ENCODE measurements at regions not wholly inside any gene's neighbourhood (a gene's known extent, or its start where the extent isn't known, plus 50 kb on each side); places are given as distances from the start of the nearest gene placed in this dataset.
"Not testable (repeated sequence)": the region's sequence is repeated elsewhere in the genome, so short reads cannot be mapped to it uniquely, and the experiment has no call there.

DNA sequence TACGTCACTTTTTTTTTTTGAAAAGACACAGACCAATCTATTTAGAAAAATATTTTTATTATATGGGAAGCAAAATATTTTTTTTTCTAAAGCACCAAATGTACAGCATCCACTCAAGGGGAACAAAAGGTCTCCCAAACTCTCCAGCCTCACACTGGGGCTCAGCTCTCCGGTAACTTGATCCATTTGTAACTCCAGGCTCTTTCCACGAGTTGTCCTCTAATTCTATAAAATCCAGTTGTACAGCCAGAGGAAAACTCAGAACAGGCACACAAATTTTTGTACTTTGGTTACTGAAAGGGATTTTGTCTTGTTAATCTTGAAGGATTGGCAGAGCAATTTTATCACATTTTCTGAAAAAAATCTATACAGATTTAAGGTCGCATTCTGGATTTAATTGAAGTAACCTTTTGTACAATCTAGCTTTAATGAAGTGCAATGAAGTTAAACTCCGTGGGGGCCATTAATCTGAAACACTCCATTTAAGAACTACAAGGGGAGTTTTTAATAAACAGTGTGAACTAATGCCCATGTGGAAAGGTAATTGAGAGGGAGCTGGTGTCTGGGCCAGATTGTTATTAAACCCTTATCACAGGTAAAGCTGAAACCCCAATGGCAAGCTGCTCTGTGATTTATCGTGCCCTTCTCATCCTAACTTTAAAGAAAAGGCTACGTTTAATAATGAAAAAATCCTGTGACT is 161.2 kb upstream of the FRG1 start:
- DNase-seq (ENCODE audit: low read depth): no peak

- no peak for DNase-seq (ENCODE audit: low read depth)
Observed at GRCh38 chr4:189780391-189780790, 160.3 kb upstream of the FRG1 start.

- DNase-seq (ENCODE audit: low read depth): no peak
Observed at GRCh38 chr4:189784651-189785050, 156.0 kb upstream of the FRG1 start.

DNA sequence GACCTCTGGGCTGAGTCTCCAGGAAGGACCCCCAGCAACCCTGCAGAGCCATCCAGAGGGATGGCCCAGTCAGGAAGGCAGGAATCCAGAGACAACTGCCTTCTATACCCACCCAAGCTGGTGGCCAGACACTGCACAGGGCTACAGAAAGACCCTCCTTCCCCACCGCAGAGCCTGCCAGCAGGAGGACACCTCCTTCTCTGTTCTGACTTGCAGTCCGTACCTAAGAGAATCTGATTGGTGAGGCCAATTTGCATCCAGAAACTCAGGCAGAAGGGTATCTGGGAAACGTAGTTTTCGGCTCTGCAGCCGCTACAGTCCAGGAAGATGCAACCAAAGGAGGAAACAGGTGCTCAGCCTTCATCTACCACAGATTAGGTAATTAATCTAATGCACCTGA is 155.4 kb upstream of the FRG1 start:
- no peak for DNase-seq (ENCODE audit: low read depth)

GRCh38 chr4:189786447-189786846 is 154.2 kb upstream of the FRG1 start:
- DNase-seq (ENCODE audit: low read depth): no peak

GRCh38 chr4:189787216-189788031 is 153.2 kb upstream of the FRG1 start:
- no peak for DNase-seq (ENCODE audit: low read depth)

- DNase-seq (ENCODE audit: low read depth): peak; percentile 24
Observed at GRCh38 chr4:189792924-189793618, 147.6 kb upstream of the FRG1 start.

- no peak for DNase-seq (ENCODE audit: low read depth)
Observed at GRCh38 chr4:189800545-189801088, 140.1 kb upstream of the FRG1 start.

DNA sequence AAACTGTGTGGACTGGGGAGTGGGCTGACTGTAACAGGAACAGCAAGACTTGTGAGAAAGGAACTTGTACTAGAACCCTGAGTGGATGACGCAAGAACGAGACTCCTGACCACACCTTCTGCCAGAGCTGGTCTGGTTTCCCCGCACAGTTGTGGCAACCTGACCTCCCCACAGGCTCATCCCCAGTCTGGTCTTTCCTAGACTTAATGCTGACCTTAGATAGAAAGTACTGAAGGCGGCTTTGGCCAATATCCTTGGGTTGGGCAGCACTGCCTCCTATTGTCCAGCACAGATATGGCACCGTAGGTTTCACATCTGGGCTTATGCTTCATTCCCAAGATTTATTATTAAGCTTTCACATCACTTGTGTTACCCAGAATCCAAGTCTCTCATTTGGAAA is 137.8 kb upstream of the FRG1 start:
- DNase-seq (ENCODE audit: low read depth): no peak

DNA sequence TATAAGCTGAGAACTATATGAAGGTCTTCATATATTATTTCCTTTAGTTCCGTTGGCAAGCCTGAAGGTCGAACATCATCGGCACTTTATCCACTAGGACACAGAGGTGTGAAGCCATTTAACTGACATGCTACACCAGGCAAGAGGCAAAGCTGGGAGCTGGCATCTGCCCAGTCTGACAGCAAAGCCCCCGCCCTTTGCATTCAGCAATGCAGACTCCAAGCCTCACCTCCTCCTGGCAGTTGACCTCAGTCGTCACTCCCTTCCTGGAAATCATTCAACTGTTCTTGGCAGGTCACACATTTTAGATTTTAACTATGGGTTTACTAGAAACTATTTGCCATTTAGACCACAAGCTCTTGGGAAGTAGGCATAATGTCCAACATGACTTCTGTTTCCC is 135.8 kb upstream of the FRG1 start:
- DNase-seq (ENCODE audit: low read depth): no peak

- DNase-seq (ENCODE audit: low read depth): no peak
Observed at GRCh38 chr4:189806506-189806905, 134.2 kb upstream of the FRG1 start.

DNA sequence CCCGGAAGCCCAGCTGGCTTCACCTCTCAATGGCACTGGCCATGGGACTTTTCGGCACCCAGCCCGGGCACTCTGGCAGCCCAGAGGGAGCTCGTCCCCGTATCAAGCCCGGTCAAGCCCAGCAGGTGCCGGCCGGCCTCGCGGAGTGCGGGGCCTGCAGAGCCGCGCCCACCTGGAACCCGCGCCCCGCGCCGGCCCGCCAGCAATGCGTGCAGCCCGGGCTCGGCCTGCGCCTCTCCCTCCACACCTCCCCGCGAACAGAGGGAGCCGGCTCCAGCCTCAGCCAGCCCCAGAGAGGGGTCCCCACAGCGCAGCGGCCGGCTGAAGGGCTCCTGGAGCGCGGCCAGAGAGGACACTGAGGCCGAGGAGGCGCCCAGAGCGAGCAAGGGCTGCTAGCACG is 133.6 kb upstream of the FRG1 start:
- DNase-seq (ENCODE audit: low read depth): no peak

DNA sequence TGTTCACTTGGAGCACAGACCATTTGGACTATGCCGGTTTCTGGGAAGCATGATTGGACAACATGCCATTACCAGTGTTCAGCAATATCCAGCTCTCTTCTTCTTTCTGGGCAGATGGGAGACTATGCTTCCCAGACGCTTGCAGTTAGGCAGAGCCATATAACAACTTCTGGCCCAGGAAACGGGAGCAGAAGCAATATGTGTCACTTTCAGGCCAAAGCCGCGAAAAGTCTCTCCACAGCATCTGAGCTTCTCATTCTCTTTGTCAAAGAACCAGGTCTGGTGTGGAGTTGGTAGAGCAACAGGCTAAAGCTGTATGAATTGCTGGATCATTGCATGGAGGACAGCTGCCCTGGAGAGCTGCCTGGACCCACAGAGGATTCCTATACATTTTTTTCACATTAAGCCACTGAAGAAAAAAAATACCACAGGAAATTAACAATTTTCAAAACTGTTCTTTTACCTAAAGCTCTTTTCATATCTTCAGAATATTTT is 131.4 kb upstream of the FRG1 start:
- no peak for DNase-seq (ENCODE audit: low read depth)

- DNase-seq (ENCODE audit: low read depth): no peak
Observed at GRCh38 chr4:189809839-189810238, 130.8 kb upstream of the FRG1 start.

- not testable (repeated sequence) for DNase-seq (ENCODE audit: low read depth)
Observed at GRCh38 chr4:189810318-189811181, 130.1 kb upstream of the FRG1 start.

GRCh38 chr4:189815404-189816192 is 125.1 kb upstream of the FRG1 start:
- no peak for DNase-seq (ENCODE audit: low read depth)

DNA sequence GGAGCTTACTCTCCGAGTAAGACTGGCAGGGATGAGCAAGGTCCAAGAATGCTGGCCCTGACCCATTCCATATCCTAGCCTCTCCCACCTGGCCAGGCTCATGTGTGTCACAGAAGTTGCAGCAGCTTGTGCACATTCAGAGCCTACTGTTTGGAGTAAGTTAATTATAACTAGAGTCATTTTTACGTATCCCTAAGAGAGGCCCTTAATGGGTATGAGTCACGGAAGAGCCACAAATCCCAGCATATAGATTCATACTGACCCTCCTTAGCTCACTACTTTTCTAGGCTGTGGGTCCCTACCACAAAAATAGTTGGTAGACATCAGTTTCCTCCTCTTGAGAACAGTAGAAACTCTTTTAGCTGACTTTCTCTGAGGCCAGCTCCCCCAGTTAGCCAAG is 118.3 kb upstream of the FRG1 start:
- no peak for DNase-seq (ENCODE audit: low read depth)

DNA sequence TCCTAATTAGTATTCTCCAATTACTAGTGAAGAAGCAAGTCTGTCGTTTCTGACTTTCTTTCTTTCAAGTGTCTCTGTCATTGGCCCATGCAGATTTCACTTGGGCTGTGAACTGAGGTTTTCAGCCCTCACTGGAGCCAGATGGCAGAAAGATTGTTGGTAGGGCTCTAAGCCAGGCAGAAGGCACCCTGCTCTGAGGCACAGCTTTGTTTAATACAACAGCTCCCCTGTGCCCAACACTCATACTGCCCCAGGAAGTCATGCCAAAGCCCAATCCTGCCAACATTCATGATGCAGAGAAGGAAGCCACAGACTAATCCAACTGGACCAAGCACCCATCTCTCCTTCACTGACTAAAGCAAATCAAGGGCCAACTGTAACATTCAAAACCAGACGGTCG is 117.1 kb upstream of the FRG1 start:
- DNase-seq (ENCODE audit: low read depth): no peak

- no peak for DNase-seq (ENCODE audit: low read depth)
Observed at GRCh38 chr4:189825466-189825865, 115.2 kb upstream of the FRG1 start.

GRCh38 chr4:189826657-189827056 is 114.0 kb upstream of the FRG1 start:
- DNase-seq (ENCODE audit: low read depth): no peak

Measured in activated T-helper 9 cell treated with anti-CD3 and anti-CD28 coated beads, Interleukin-2, amount 50 U/mL, for 16 hours (primary cell).